ENCODE measurements at regions not wholly inside any gene's neighbourhood (a gene's known extent, or its start where the extent isn't known, plus 50 kb on each side); places are given as distances from the start of the nearest gene placed in this dataset.

DNA sequence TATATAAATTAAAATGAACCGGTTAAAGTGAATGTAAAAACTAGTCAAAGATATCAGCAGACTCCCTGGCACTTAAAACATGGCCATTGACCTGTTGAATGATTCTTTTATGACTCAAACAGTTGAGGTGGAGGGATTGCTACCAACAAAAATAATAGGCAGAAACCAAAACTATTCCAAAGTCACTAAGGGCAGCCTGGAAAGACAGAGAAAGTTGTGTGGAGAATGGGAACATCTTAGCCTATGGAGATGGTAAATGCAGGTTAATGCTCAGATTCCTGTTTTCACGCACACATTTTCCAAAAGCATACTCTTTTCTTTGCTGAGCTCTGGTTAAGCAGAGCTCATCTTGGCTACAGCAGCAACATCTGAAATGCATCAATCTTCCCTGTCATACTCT, 553.5 kb downstream of the HACE1 start:
- no peak overlapping the region for H3K27ac Mint-ChIP-seq

DNA sequence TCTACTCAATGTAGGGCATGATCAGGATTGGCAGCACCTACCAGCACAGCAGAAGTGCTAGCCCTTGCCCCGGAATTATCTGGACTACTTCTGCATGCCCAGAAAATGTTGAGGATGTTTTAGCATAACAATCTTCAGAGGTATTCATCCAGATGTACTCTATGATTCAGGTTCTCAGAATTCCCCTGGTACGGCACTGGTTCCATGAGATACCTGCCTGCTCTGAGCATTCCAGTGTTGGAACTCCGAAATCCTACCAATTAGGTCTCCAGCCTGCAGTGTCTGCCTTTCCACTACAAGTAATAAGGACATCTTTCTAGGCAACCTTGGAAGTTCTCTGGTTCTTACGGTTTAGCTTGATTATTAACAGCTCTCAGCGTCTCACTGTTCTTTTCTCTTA, 554.5 kb downstream of the HACE1 start:
- H3K4me1 Mint-ChIP-seq: peaks cover 21% of the 10 kb centered on the region
- H3K9me3 Mint-ChIP-seq: no peaks in the 10 kb centered on the region
- no peak overlapping the region for H3K4me3 Mint-ChIP-seq
- peaks cover 8% of the 10 kb centered on the region for H3K27me3 Mint-ChIP-seq (ENCODE audit: low read depth, poor library complexity)
- no peak for DNase-seq
- H3K36me3 Mint-ChIP-seq (ENCODE audit: low read depth): no peaks in the 10 kb centered on the region
- H3K27ac Mint-ChIP-seq: no peak overlapping the region
- TF ChIP-seq, protein P1, sequence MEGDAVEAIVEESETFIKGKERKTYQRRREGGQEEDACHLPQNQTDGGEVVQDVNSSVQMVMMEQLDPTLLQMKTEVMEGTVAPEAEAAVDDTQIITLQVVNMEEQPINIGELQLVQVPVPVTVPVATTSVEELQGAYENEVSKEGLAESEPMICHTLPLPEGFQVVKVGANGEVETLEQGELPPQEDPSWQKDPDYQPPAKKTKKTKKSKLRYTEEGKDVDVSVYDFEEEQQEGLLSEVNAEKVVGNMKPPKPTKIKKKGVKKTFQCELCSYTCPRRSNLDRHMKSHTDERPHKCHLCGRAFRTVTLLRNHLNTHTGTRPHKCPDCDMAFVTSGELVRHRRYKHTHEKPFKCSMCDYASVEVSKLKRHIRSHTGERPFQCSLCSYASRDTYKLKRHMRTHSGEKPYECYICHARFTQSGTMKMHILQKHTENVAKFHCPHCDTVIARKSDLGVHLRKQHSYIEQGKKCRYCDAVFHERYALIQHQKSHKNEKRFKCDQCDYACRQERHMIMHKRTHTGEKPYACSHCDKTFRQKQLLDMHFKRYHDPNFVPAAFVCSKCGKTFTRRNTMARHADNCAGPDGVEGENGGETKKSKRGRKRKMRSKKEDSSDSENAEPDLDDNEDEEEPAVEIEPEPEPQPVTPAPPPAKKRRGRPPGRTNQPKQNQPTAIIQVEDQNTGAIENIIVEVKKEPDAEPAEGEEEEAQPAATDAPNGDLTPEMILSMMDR (IDR thresholded peaks at IDR 0.05): no peak

More for the DNA sequence above, 553.5 kb downstream of the HACE1 start:
- peaks cover 10% of the 10 kb centered on the region for H3K27me3 Mint-ChIP-seq (ENCODE audit: low read depth, poor library complexity)
- no peak for DNase-seq
- TF ChIP-seq, protein P1 (IDR thresholded peaks at IDR 0.05): no peak
- peaks cover 11% of the 10 kb centered on the region for H3K4me1 Mint-ChIP-seq
- H3K4me3 Mint-ChIP-seq: no peak overlapping the region
- H3K36me3 Mint-ChIP-seq (ENCODE audit: low read depth): no peaks in the 10 kb centered on the region
- no peaks in the 10 kb centered on the region for H3K9me3 Mint-ChIP-seq

DNA sequence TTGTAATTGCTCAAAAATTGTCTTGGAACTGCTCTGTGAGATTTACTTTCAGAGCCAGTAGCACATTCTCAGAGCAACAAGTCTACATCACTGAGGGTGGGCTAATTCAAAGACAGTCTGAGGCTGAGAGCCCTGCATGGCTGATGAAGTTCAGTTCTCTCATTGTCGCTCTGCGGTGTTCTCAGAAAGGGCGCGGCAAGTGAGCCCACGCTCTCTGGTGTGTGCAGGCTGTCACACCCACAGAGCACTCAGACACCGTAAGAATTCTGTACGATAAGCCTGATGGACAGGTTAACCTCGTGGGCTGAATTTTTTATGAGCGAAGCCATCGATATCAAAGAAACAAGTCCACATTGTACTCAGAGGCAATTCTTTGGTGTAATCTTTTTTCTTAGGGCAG, 557.8 kb downstream of the HACE1 start:
- peaks cover 32% of the 10 kb centered on the region for H3K4me1 Mint-ChIP-seq
- H3K9me3 Mint-ChIP-seq: no peaks in the 10 kb centered on the region
- H3K4me3 Mint-ChIP-seq: no peak overlapping the region
- TF ChIP-seq, protein P1 (IDR thresholded peaks at IDR 0.05): no peak
- no peak for DNase-seq
- no peak overlapping the region for H3K27ac Mint-ChIP-seq
- H3K36me3 Mint-ChIP-seq (ENCODE audit: low read depth): no peaks in the 10 kb centered on the region
- peaks cover 5% of the 10 kb centered on the region for H3K27me3 Mint-ChIP-seq (ENCODE audit: low read depth, poor library complexity)

DNA sequence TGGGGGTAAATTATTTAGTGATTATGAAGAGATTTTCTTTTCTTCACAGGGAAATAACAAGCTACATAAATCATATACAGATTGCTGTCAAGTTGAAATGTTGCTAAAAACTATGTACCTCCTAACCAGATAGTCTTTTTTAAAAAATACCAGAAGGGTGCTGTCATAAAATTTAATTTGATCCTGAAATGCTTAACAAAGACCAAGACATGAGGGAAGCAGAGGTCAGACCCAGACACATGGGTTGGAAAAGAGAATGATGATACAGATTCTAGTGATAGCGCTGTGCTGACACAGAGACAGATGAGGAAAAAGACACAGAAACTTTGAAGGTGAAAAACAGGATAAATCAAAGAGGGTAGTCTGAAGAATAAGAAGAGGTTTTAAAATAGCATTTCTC, 573.1 kb downstream of the HACE1 start:
- peak overlapping the region; percentile 6 for H3K27ac Mint-ChIP-seq
- no peaks in the 10 kb centered on the region for H3K9me3 Mint-ChIP-seq
- no peak for DNase-seq
- no peaks in the 10 kb centered on the region for H3K4me1 Mint-ChIP-seq
- H3K4me3 Mint-ChIP-seq: no peak overlapping the region
- peaks cover 3% of the 10 kb centered on the region for H3K27me3 Mint-ChIP-seq (ENCODE audit: low read depth, poor library complexity)
- TF ChIP-seq, protein P1 (IDR thresholded peaks at IDR 0.05): no peak
- no peaks in the 10 kb centered on the region for H3K36me3 Mint-ChIP-seq (ENCODE audit: low read depth)

GRCh38 chr6:104284872-104285271, 574.8 kb downstream of the HACE1 start:
- Mint-ChIP-seq H3K36me3 (ENCODE audit: low read depth) (no peaks in the 10 kb centered on the region), H3K4me1 (peaks cover under 1% of the 10 kb centered on the region), H3K4me3 (no peak overlapping the region), H3K27ac (no peak overlapping the region), H3K9me3 (no peaks in the 10 kb centered on the region), H3K27me3 (ENCODE audit: low read depth, poor library complexity) (no peaks in the 10 kb centered on the region)
- TF ChIP-seq, protein P1 (IDR thresholded peaks at IDR 0.05): no peak
- no peak for DNase-seq

GRCh38 chr6:104282581-104282980, 577.1 kb downstream of the HACE1 start:
- TF ChIP-seq, protein P1 (IDR thresholded peaks at IDR 0.05): no peak
- H3K9me3 Mint-ChIP-seq: no peaks in the 10 kb centered on the region
- no peaks in the 10 kb centered on the region for H3K27me3 Mint-ChIP-seq (ENCODE audit: low read depth, poor library complexity)
- H3K27ac Mint-ChIP-seq: no peak overlapping the region
- no peaks in the 10 kb centered on the region for H3K36me3 Mint-ChIP-seq (ENCODE audit: low read depth)
- peaks cover 5% of the 10 kb centered on the region for H3K4me1 Mint-ChIP-seq
- no peak overlapping the region for H3K4me3 Mint-ChIP-seq
- DNase-seq: no peak

All from nephron progenitor cell (in vitro differentiated cells).